Gastroesophageal sphincter (tissue), 4 donors: ENCODE measurements at regions not wholly inside any gene's neighbourhood (a gene's known extent, or its start where the extent isn't known, plus 50 kb on each side); places are given as distances from the start of the nearest gene placed in this dataset.

ENCODE experiments used
- ATAC-seq: fragments of 150-250 bp; one replicate; pipeline ENCODE4 v1.9.1; 2016; ENCODE audit warnings: mild to moderate bottlenecking, moderate library complexity
- H3K27ac ChIP-seq, 4 donors: fragments of 200-600 bp; sonication (generic) in 3 of 4; 1 replicate in 3 of 4; 2 replicates in 1 of 4; pipeline ENCODE4 v1.5.1; 2016 to 2019
- H3K27me3 ChIP-seq: fragments of 200-600 bp; sonication (generic); one replicate; pipeline ENCODE4 v1.5.1; 2019
- H3K36me3 ChIP-seq, 2 donors: fragments of 200-600 bp; sonication (generic); one replicate each; pipeline ENCODE4 v1.5.1; 2019; ENCODE audit warnings: control low read depth in 1 of 2
- H3K4me1 ChIP-seq, 3 donors: fragments of 200-600 bp; sonication (generic); 1 replicate in 2 of 3; 2 replicates in 1 of 3; pipeline ENCODE4 v1.5.1; 2016 to 2019; ENCODE audit warnings: control low read depth in 2 of 3
- H3K4me3 ChIP-seq, 2 donors: fragments of 200-600 bp; sonication (generic); one replicate each; pipeline ENCODE4 v1.5.1; 2019; ENCODE audit warnings: mild to moderate bottlenecking in 1 of 2, moderate library complexity in 1 of 2
- H3K9me3 ChIP-seq, 3 donors: fragments of 200-600 bp; sonication (generic); one replicate each; pipeline ENCODE4 v1.5.1; 2017 to 2019; ENCODE audit warnings: control low read depth in 2 of 3
- CTCF ChIP-seq, 4 experiments: fragments of 200-600 bp in 2 of 4; fragments of 450-650 bp in 2 of 4; sonication (generic) in 1 of 4; IDR thresholded peaks; one replicate each; pipeline ENCODE4 v1.5.1; 2017 to 2019; ENCODE audit warnings: antibody characterized with exemption in 4 of 4, mild to moderate bottlenecking in 2 of 4, moderate library complexity in 2 of 4
- EP300 ChIP-seq: sonication (generic); formaldehyde crosslinking; IDR thresholded peaks from one replicate; pipeline ENCODE4 v1.6.1; 2017; ENCODE audit warnings: antibody characterized with exemption, mild to moderate bottlenecking
- POLR2A ChIP-seq, 2 donors: fragments of 450-650 bp; IDR thresholded peaks; one replicate each; pipeline ENCODE4 v1.6.1; 2017; ENCODE audit warnings: antibody characterized with exemption in 2 of 2, mild to moderate bottlenecking in 2 of 2, moderate library complexity in 1 of 2
- POLR2AphosphoS5 ChIP-seq: sonication (generic); formaldehyde crosslinking; IDR thresholded peaks from one replicate; pipeline ENCODE4 v1.6.1; 2017; ENCODE audit warnings: antibody characterized with exemption
- WGBS, 2 donors: methylation state at CpG; one replicate each; pipeline ENCODE4 v1.1.5; 2018; ENCODE audit warnings: low coverage in 1 of 2; 5-methylcytosine and 5-hydroxymethylcytosine counted together

GRCh38 chr1:221514806-221515205 is 227.1 kb downstream of the DUSP10 start:
- no peak for TF ChIP-seq POLR2AphosphoS5
- no peak for TF ChIP-seq CTCF (IDR thresholded peaks at IDR 0.05)
- TF ChIP-seq EP300: no peak
- TF ChIP-seq POLR2A (IDR thresholded peaks at IDR 0.05): no peak
- no peaks in the 10 kb centered on the region for H3K4me1 ChIP-seq
- ATAC-seq: no peak
- H3K27ac ChIP-seq: no peak overlapping the region
- no peaks in the 10 kb centered on the region for H3K27me3 ChIP-seq
- H3K36me3 ChIP-seq: no peaks in the 10 kb centered on the region
- no peaks in the 10 kb centered on the region for H3K9me3 ChIP-seq
- H3K4me3 ChIP-seq: no peak overlapping the region

- no peaks in the 10 kb centered on the region for H3K27me3 ChIP-seq
- no peaks in the 10 kb centered on the region for H3K36me3 ChIP-seq
- H3K27ac ChIP-seq: no peak overlapping the region
- H3K4me1 ChIP-seq: no peaks in the 10 kb centered on the region
- no peaks in the 10 kb centered on the region for H3K9me3 ChIP-seq
- ATAC-seq: no peak
- no peak overlapping the region for H3K4me3 ChIP-seq
- TF ChIP-seq EP300: no peak
- no peak for TF ChIP-seq POLR2A (IDR thresholded peaks at IDR 0.05)
- no peak for TF ChIP-seq POLR2AphosphoS5
- TF ChIP-seq CTCF (IDR thresholded peaks at IDR 0.05): no peak
Observed at GRCh38 chr1:221515496-221515895, 226.4 kb downstream of the DUSP10 start.

GRCh38 chr1:221517961-221518360 is 223.9 kb downstream of the DUSP10 start:
- WGBS, 2 donors: 90 to 100% methylated on average over 1 of the region's 1 CpG
- no peak overlapping the region for H3K27ac ChIP-seq

GRCh38 chr1:221520250-221520649 is 221.6 kb downstream of the DUSP10 start:
- H3K4me3 ChIP-seq: no peak overlapping the region
- WGBS, 2 donors: 83% methylated on average over 1 of the region's 1 CpG; no CpG with 5 or more reads in 1 of the 2 donors
- ATAC-seq: no peak
- no peak for TF ChIP-seq POLR2AphosphoS5
- TF ChIP-seq EP300: no peak
- TF ChIP-seq CTCF (IDR thresholded peaks at IDR 0.05): no peak
- TF ChIP-seq POLR2A (IDR thresholded peaks at IDR 0.05): no peak
- no peaks in the 10 kb centered on the region for H3K4me1 ChIP-seq
- H3K27me3 ChIP-seq: no peaks in the 10 kb centered on the region
- H3K9me3 ChIP-seq: no peaks in the 10 kb centered on the region
- no peaks in the 10 kb centered on the region for H3K36me3 ChIP-seq
- H3K27ac ChIP-seq: no peak overlapping the region

More at GRCh38 chr1:221517961-221518360, 223.9 kb downstream of the DUSP10 start:
- ATAC-seq: peak; percentile 41
- Histone ChIP-seq H3K9me3 (no peaks in the 10 kb centered on the region), H3K4me3 (no peak overlapping the region), H3K27me3 (no peaks in the 10 kb centered on the region), H3K36me3 (no peaks in the 10 kb centered on the region), H3K4me1 (no peaks in the 10 kb centered on the region)
- TF ChIP-seq POLR2AphosphoS5 (peak; percentile 20), EP300 (no peak)

GRCh38 chr1:221521686-221522085 is 220.2 kb downstream of the DUSP10 start:
- no peak for ATAC-seq
- Histone ChIP-seq H3K36me3 (no peaks in the 10 kb centered on the region), H3K9me3 (no peaks in the 10 kb centered on the region), H3K4me1 (no peaks in the 10 kb centered on the region), H3K27ac (no peak overlapping the region), H3K27me3 (no peaks in the 10 kb centered on the region), H3K4me3 (no peak overlapping the region)
- TF ChIP-seq EP300 (no peak), POLR2A (IDR thresholded peaks at IDR 0.05) (no peak), POLR2AphosphoS5 (no peak), CTCF (IDR thresholded peaks at IDR 0.05) (no peak)
- 74 to 91% methylated on average over 3 of the region's 3 CpGs for WGBS, 2 donors
